ENCODE measurements at regions not wholly inside any gene's neighbourhood (a gene's known extent, or its start where the extent isn't known, plus 50 kb on each side); places are given as distances from the start of the nearest gene placed in this dataset.
"Not testable (repeated sequence)": the region's sequence is repeated elsewhere in the genome, so short reads cannot be mapped to it uniquely, and the experiment has no call there.

- DNase-seq: no peak
- in situ Hi-C loops (cut with HindIII; ENCODE audit: low pct_ligation_motif_present, low pct_unique_long_range_greater_than_20kb, low sequenced_read_pairs): no loop called here
These were observed 468.1 kb upstream of the ADARB2 start for GRCh38 chr10:2205406-2205805.

GRCh38 chr10:2202401-2202800 lies 465.1 kb upstream of the ADARB2 start:
- in situ Hi-C loops (cut with HindIII; ENCODE audit: low pct_ligation_motif_present, low pct_unique_long_range_greater_than_20kb, low sequenced_read_pairs): no loop called here
- peak; percentile 65 for DNase-seq

GRCh38 chr10:2201534-2202099 lies 464.3 kb upstream of the ADARB2 start:
- in situ Hi-C loops (cut with HindIII; ENCODE audit: low pct_ligation_motif_present, low pct_unique_long_range_greater_than_20kb, low sequenced_read_pairs): no loop called here
- DNase-seq: no peak

- in situ Hi-C loops (cut with HindIII; ENCODE audit: low pct_ligation_motif_present, low pct_unique_long_range_greater_than_20kb, low sequenced_read_pairs): no loop called here
- DNase-seq: no peak
These were observed 460.3 kb upstream of the ADARB2 start for GRCh38 chr10:2197663-2198062.

- in situ Hi-C loops (cut with HindIII; ENCODE audit: low pct_ligation_motif_present, low pct_unique_long_range_greater_than_20kb, low sequenced_read_pairs): no loop called here
- no peak for DNase-seq
These were observed 458.9 kb upstream of the ADARB2 start for GRCh38 chr10:2196272-2196671.

- in situ Hi-C loops (cut with HindIII; ENCODE audit: low pct_ligation_motif_present, low pct_unique_long_range_greater_than_20kb, low sequenced_read_pairs); DNase-seq: not testable (repeated sequence)
These were observed 452.0 kb upstream of the ADARB2 start for GRCh38 chr10:2189356-2189755.

- DNase-seq: no peak
- in situ Hi-C loops (cut with HindIII; ENCODE audit: low pct_ligation_motif_present, low pct_unique_long_range_greater_than_20kb, low sequenced_read_pairs): no loop called here
These were observed 451.0 kb upstream of the ADARB2 start for GRCh38 chr10:2188371-2188770.

GRCh38 chr10:2173327-2173726 lies 436.0 kb upstream of the ADARB2 start:
- DNase-seq: no peak
- in situ Hi-C loops (cut with HindIII; ENCODE audit: low pct_ligation_motif_present, low pct_unique_long_range_greater_than_20kb, low sequenced_read_pairs): no loop called here

- in situ Hi-C loops (cut with HindIII; ENCODE audit: low pct_ligation_motif_present, low pct_unique_long_range_greater_than_20kb, low sequenced_read_pairs): no loop called here
- no peak for DNase-seq
These were observed 428.6 kb upstream of the ADARB2 start for GRCh38 chr10:2165771-2166460.

- in situ Hi-C loops (cut with HindIII; ENCODE audit: low pct_ligation_motif_present, low pct_unique_long_range_greater_than_20kb, low sequenced_read_pairs): no loop called here
- no peak for DNase-seq
These were observed 413.0 kb upstream of the ADARB2 start for GRCh38 chr10:2150288-2150687.

- in situ Hi-C loops (cut with HindIII; ENCODE audit: low pct_ligation_motif_present, low pct_unique_long_range_greater_than_20kb, low sequenced_read_pairs): no loop called here
- DNase-seq: no peak
These were observed 408.7 kb upstream of the ADARB2 start for GRCh38 chr10:2145926-2146478.

GRCh38 chr10:2145491-2145890 lies 408.2 kb upstream of the ADARB2 start:
- DNase-seq: no peak
- in situ Hi-C loops (cut with HindIII; ENCODE audit: low pct_ligation_motif_present, low pct_unique_long_range_greater_than_20kb, low sequenced_read_pairs): no loop called here

GRCh38 chr10:2144584-2144983 lies 407.3 kb upstream of the ADARB2 start:
- in situ Hi-C loops (cut with HindIII; ENCODE audit: low pct_ligation_motif_present, low pct_unique_long_range_greater_than_20kb, low sequenced_read_pairs): no loop called here
- no peak for DNase-seq

- no peak for DNase-seq
- in situ Hi-C loops (cut with HindIII; ENCODE audit: low pct_ligation_motif_present, low pct_unique_long_range_greater_than_20kb, low sequenced_read_pairs): no loop called here
These were observed 406.0 kb upstream of the ADARB2 start for GRCh38 chr10:2143213-2143835.

GRCh38 chr10:2139746-2140145 lies 402.4 kb upstream of the ADARB2 start:
- DNase-seq: no peak
- in situ Hi-C loops (cut with HindIII; ENCODE audit: low pct_ligation_motif_present, low pct_unique_long_range_greater_than_20kb, low sequenced_read_pairs): no loop called here

GRCh38 chr10:2137549-2138174 lies 400.3 kb upstream of the ADARB2 start:
- in situ Hi-C loops (cut with HindIII; ENCODE audit: low pct_ligation_motif_present, low pct_unique_long_range_greater_than_20kb, low sequenced_read_pairs): no loop called here
- peak; percentile 54 for DNase-seq

GRCh38 chr10:2130705-2131305 lies 393.5 kb upstream of the ADARB2 start:
- DNase-seq: no peak
- in situ Hi-C loops (cut with HindIII; ENCODE audit: low pct_ligation_motif_present, low pct_unique_long_range_greater_than_20kb, low sequenced_read_pairs): no loop called here

- in situ Hi-C loops (cut with HindIII; ENCODE audit: low pct_ligation_motif_present, low pct_unique_long_range_greater_than_20kb, low sequenced_read_pairs): no loop called here
- DNase-seq: no peak
These were observed 391.7 kb upstream of the ADARB2 start for GRCh38 chr10:2128991-2129390.

GRCh38 chr10:2124135-2124534 lies 386.8 kb upstream of the ADARB2 start:
- DNase-seq: no peak
- in situ Hi-C loops (cut with HindIII; ENCODE audit: low pct_ligation_motif_present, low pct_unique_long_range_greater_than_20kb, low sequenced_read_pairs): no loop called here
